Mucosa of gallbladder (tissue), 1 donor: ENCODE measurements at regions not wholly inside any gene's neighbourhood (a gene's known extent, or its start where the extent isn't known, plus 50 kb on each side); places are given as distances from the start of the nearest gene placed in this dataset.
"Not testable (repeated sequence)": the region's sequence is repeated elsewhere in the genome, so short reads cannot be mapped to it uniquely, and the experiment has no call there.

Experiments used
- DNase-seq: peaks from one replicate; pipeline ENCODE4 v3.0.0-alpha.2; 2020; ENCODE audit warnings: low spot score
- donor health status: DM: no; HTN: no; CAD: no.

- not testable (repeated sequence) for DNase-seq
Observed at GRCh38 chr11:116338500-116338899, 434.3 kb downstream of the BUD13 start.

- no peak for DNase-seq
Observed at GRCh38 chr11:116336540-116336939, 436.2 kb downstream of the BUD13 start.

GRCh38 chr11:116335891-116336290, 436.9 kb downstream of the BUD13 start:
- no peak for DNase-seq

GRCh38 chr11:116335078-116335477, 437.7 kb downstream of the BUD13 start:
- DNase-seq, result no peak

- no peak for DNase-seq
Observed at GRCh38 chr11:116334596-116334995, 438.2 kb downstream of the BUD13 start.

- DNase-seq, result no peak
Observed at GRCh38 chr11:116333001-116333535, 439.7 kb downstream of the BUD13 start.

GRCh38 chr11:116332391-116332790, 440.4 kb downstream of the BUD13 start:
- no peak for DNase-seq

GRCh38 chr11:116331381-116331780, 441.4 kb downstream of the BUD13 start:
- no peak for DNase-seq

- no peak for DNase-seq
Observed at GRCh38 chr11:116330439-116331185, 442.2 kb downstream of the BUD13 start.

GRCh38 chr11:116329354-116330090, 443.3 kb downstream of the BUD13 start:
- DNase-seq, result no peak

- DNase-seq, result no peak
Observed at GRCh38 chr11:116328851-116329250, 443.9 kb downstream of the BUD13 start.

GRCh38 chr11:116328391-116328790, 444.4 kb downstream of the BUD13 start:
- no peak for DNase-seq

- DNase-seq, result no peak
Observed at GRCh38 chr11:116326146-116326545, 446.6 kb downstream of the BUD13 start.

- DNase-seq, result no peak
Observed at GRCh38 chr11:116325247-116325646, 447.5 kb downstream of the BUD13 start.

- DNase-seq, result not testable (repeated sequence)
Observed at GRCh38 chr11:116324077-116324476, 448.7 kb downstream of the BUD13 start.

GRCh38 chr11:116317212-116317611, 455.6 kb downstream of the BUD13 start:
- no peak for DNase-seq

- DNase-seq, result no peak
Observed at GRCh38 chr11:116314006-116314405, 458.8 kb downstream of the BUD13 start.

- peak; percentile 84 for DNase-seq
Observed at GRCh38 chr11:116312570-116313391, 460.0 kb downstream of the BUD13 start.

- DNase-seq, result no peak
Observed at GRCh38 chr11:116311206-116311605, 461.6 kb downstream of the BUD13 start.

GRCh38 chr11:116310698-116311097, 462.1 kb downstream of the BUD13 start:
- DNase-seq, result no peak

GRCh38 chr11:116310226-116310625, 462.6 kb downstream of the BUD13 start:
- DNase-seq, result no peak

- DNase-seq, result no peak
Observed at GRCh38 chr11:116309446-116309845, 463.3 kb downstream of the BUD13 start.
